ENCODE measurements at regions not wholly inside any gene's neighbourhood (a gene's known extent, or its start where the extent isn't known, plus 50 kb on each side); places are given as distances from the start of the nearest gene placed in this dataset.

DNA sequence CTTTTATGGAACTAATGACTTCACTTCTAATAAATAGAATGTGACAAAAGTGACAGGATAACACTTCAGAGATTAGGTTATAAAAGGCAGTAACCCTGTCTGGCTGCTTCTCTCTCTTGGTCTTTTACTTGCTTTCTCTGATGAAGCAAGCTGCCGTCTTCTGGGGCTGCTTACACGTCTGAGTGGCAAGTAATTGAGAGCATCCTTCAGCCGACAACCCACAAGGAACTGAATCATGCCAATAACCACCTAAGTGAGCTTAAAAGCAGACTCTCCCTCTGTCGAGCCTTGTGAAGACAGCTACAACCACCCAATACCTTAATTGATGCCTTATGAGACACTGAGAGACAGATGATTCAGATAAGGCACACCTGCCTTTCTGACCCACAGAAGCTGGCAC, 1091.2 kb downstream of the SLITRK1 start:
- intact Hi-C loops (cut with DNase I), result no loop called here
- no peak overlapping the region for H3K4me3 ChIP-seq
- no peaks in the 10 kb centered on the region for H3K27me3 ChIP-seq
- no peak for DNase-seq
- no peaks in the 10 kb centered on the region for H3K9me3 ChIP-seq
- H3K36me3 ChIP-seq, result no peaks in the 10 kb centered on the region
- TF ChIP-seq, protein P1, sequence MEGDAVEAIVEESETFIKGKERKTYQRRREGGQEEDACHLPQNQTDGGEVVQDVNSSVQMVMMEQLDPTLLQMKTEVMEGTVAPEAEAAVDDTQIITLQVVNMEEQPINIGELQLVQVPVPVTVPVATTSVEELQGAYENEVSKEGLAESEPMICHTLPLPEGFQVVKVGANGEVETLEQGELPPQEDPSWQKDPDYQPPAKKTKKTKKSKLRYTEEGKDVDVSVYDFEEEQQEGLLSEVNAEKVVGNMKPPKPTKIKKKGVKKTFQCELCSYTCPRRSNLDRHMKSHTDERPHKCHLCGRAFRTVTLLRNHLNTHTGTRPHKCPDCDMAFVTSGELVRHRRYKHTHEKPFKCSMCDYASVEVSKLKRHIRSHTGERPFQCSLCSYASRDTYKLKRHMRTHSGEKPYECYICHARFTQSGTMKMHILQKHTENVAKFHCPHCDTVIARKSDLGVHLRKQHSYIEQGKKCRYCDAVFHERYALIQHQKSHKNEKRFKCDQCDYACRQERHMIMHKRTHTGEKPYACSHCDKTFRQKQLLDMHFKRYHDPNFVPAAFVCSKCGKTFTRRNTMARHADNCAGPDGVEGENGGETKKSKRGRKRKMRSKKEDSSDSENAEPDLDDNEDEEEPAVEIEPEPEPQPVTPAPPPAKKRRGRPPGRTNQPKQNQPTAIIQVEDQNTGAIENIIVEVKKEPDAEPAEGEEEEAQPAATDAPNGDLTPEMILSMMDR (IDR thresholded peaks at IDR 0.05), result no peak
- no peak for ATAC-seq
- H3K27ac ChIP-seq, result no peak overlapping the region
- no peaks in the 10 kb centered on the region for H3K4me1 ChIP-seq

DNA sequence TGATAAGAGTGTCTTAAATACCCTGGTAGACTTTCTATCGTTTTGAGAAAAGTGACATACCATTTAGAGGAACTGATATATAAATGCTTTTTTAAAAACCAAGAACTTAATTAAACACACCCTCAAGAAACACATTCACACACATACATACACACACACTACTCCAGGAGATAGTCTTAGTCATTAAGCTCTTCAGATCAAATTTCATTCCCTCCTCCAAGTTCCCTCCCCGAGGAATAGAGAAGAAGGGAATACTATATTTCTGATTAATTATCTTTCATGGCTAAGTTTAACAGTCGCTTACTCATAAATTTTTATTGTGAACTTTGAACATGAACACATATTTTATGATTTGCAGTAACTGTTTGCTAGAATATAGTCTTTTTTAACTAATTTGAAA, 1109.5 kb downstream of the SLITRK1 start:
- H3K4me3 ChIP-seq, result no peak overlapping the region
- H3K4me1 ChIP-seq, result no peaks in the 10 kb centered on the region
- no peaks in the 10 kb centered on the region for H3K36me3 ChIP-seq
- no peak overlapping the region for H3K27ac ChIP-seq
- TF ChIP-seq, protein P1 (IDR thresholded peaks at IDR 0.05), result no peak
- DNase-seq, result no peak
- H3K27me3 ChIP-seq, result no peaks in the 10 kb centered on the region
- no peaks in the 10 kb centered on the region for H3K9me3 ChIP-seq
- intact Hi-C loops (cut with DNase I), result no loop called here
- ATAC-seq, result no peak

DNA sequence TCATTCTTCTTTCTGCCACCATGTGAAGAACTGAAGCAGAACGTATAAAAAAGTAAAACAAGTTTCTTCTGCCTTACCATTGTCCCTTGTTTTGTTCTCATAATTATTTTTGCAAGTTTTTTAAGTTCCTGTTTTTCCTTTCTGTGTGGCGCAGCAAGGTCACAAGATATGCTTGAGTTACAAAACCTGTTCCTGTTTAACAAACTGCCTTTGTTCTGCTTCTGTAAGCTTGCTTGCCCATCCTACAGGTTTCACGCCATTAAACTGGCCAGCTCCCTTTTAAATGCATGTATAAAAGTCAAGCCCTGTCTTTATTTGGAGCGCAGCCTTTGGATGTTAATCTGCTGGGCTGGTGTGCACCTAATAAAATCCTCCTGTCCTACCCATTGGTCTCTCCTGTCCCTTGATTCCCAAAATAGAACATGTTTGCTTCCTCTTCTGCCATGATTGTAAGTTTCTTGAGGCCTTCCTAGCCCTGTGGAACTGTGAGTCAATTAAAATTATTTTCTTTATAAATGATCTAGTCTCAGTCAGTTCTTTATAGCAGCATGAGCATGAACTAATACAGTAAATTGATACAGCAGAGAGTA, 1115.4 kb downstream of the SLITRK1 start:
- Histone ChIP-seq H3K36me3 (no peaks in the 10 kb centered on the region), H3K9me3 (no peaks in the 10 kb centered on the region), H3K4me3 (no peak overlapping the region), H3K4me1 (no peaks in the 10 kb centered on the region), H3K27me3 (no peaks in the 10 kb centered on the region), H3K27ac (no peak overlapping the region)
- ATAC-seq (no peak), DNase-seq (no peak)
- TF ChIP-seq, protein P1 (IDR thresholded peaks at IDR 0.05), result no peak
- intact Hi-C loops (cut with DNase I), result no loop called here

DNA sequence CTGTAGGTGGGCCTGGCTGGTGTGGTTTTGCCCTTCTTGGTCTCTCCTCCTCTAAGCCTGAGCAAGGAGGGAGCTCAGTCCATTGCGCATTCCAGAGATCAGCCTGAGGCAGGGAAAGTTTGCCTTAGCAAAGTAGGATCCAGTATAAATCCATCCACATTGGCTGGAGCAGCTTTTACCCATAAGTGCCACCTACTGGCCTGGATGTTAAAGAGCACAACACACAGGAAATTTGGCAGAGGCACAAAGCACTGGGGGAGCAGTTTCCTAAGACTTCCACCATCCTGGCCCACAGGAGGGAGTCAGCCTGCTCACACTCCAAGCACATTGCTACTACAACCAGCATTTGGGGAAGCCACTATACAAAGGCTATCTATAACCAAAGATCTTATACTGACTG, 1124.2 kb downstream of the SLITRK1 start:
- Histone ChIP-seq H3K4me3 (no peak overlapping the region), H3K9me3 (no peaks in the 10 kb centered on the region), H3K27ac (no peak overlapping the region), H3K36me3 (no peaks in the 10 kb centered on the region), H3K27me3 (no peaks in the 10 kb centered on the region), H3K4me1 (no peaks in the 10 kb centered on the region)
- intact Hi-C loops (cut with DNase I), result no loop called here
- TF ChIP-seq, protein P1 (IDR thresholded peaks at IDR 0.05), result no peak
- DNase-seq (no peak), ATAC-seq (no peak)

DNA sequence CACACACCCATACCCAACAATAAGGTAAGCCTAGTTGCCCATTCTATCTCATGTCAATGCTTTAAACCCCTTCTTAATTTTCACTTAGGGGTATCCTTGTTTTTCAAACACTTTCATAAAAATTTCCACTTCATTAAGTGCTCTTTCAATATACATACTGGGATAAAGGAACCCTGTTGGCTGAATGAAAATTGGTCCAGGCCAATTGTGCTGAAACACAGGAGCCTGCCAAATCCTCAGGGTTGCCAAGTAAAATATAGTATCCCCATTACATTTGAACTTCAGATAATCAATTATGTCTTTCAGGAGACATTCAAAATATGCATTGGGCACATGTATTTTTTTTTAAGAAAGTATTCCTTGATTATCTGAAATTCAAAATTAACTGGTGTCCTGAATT, 1131.1 kb downstream of the SLITRK1 start:
- no peaks in the 10 kb centered on the region for H3K9me3 ChIP-seq
- H3K4me3 ChIP-seq, result no peak overlapping the region
- ATAC-seq, result no peak
- intact Hi-C loops (cut with DNase I), result no loop called here
- TF ChIP-seq, protein P1 (IDR thresholded peaks at IDR 0.05), result no peak
- no peak overlapping the region for H3K27ac ChIP-seq
- H3K36me3 ChIP-seq, result no peaks in the 10 kb centered on the region
- DNase-seq, result no peak
- H3K27me3 ChIP-seq, result no peaks in the 10 kb centered on the region
- H3K4me1 ChIP-seq, result no peaks in the 10 kb centered on the region

DNA sequence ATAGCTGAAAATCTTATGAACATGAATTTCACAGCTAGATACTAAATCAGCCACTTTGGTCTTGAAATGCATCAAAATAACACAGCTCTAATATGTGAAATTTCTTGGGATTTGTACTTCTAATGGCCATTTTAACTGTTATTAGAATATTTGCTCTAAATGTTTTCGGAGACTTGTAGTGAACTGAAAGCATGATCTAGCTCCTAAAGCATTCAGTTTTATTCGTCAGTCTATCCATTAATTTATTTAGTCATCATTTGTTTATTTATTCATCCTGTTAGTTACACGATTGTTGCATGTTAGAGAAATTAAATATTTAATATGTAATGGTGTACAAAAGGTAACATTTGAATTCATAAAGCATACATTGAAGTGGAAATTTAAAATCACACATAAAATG, 1132.7 kb downstream of the SLITRK1 start:
- no peaks in the 10 kb centered on the region for H3K27me3 ChIP-seq
- TF ChIP-seq, protein P1 (IDR thresholded peaks at IDR 0.05), result no peak
- ATAC-seq (no peak), DNase-seq (no peak)
- H3K36me3 ChIP-seq, result no peaks in the 10 kb centered on the region
- intact Hi-C loops (cut with DNase I), result no loop called here
- no peaks in the 10 kb centered on the region for H3K9me3 ChIP-seq
- no peak overlapping the region for H3K27ac ChIP-seq
- no peak overlapping the region for H3K4me3 ChIP-seq
- H3K4me1 ChIP-seq, result no peaks in the 10 kb centered on the region
